ENCODE measurements at regions not wholly inside any gene's neighbourhood (a gene's known extent, or its start where the extent isn't known, plus 50 kb on each side); places are given as distances from the start of the nearest gene placed in this dataset.

DNA sequence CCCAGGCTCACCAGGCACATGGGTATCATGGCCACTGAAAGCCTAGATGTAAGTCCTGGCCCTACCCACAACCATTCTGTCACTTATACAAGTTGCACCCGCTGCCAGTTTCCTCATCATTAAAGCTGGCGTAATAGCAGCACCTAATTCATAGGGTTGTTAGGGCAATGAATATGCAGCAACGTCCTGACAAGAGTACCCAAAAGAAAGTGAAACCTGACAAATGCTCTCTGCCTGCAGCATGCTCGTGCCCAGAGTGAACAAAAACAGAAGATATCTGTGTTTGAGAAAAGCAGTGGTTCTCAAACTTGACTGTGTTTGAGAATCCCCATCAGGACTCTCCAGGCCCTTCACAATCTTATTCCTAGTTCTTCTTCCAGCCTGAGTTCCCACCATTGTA, 632.4 kb downstream of the SEMA5A start:
- TF ChIP-seq CTCF (IDR thresholded peaks at IDR 0.05), result no peak
- H3K27ac ChIP-seq, result no peak overlapping the region
- no peak for DNase-seq (ENCODE audit: low spot score)
- H3K4me3 ChIP-seq, result no peak overlapping the region

GRCh38 chr5:8919096-8919495, 626.8 kb downstream of the SEMA5A start:
- Histone ChIP-seq H3K27ac (no peak overlapping the region), H3K4me3 (no peak overlapping the region)
- no peak for DNase-seq (ENCODE audit: low spot score)
- no peak for TF ChIP-seq CTCF (IDR thresholded peaks at IDR 0.05)

DNA sequence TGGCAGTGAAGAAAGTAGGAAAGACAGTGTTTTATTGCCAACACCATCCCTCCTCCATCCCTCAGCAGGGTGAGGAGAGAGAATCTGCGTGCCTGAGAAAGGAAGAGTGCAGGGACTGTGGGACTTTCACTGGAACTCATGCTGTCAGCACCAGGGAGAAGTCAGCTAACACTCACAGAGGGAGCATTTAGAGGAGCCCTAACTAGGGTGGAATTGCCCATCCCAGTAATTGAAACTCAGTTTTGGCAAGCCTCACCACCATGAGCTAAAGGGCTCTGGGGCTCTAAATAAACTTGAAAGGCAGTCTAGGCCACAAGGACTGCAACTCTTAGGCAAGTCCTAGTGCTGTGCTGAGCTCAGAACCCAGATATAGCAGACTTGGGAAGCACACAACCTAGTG, 622.3 kb downstream of the SEMA5A start:
- H3K4me3 ChIP-seq, result no peak overlapping the region
- no peak overlapping the region for H3K27ac ChIP-seq
- TF ChIP-seq CTCF (IDR thresholded peaks at IDR 0.05), result no peak
- no peak for DNase-seq (ENCODE audit: low spot score)

DNA sequence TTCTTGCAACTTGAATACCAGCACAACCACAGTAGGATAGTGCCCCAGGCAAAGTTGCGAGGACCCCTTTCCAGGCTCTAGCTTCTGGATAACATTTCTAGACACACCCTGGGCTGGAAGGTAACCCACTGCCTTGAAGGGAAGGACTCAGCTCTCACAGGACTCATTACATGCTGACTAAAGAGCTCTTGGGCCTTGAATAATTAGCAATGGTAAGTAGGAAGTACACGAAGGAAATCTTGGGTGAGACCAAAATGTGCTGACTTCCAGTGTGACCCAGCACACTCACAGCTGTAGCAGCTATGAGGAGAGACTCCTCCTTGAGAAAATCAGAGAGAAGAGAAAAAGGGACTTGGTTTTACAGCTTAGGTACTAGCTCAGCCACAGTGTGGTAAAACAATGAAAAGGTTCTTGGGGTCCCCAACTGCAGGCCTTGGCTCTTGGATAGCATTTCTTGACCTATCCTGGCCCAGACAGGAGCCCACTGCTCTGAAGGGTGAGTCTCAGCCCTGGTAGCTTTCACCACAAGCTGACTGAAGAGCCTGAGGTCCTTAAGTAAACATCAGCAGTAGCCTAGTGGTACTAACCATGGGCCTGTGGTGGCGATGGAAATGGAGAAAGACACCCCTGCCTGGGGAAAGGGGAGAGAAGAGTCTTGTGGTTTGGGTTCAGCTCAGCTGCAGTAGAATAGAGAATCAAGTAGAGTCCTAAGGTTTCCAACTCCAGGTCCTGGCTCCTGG, 621.7 kb downstream of the SEMA5A start:
- no peak for TF ChIP-seq CTCF (IDR thresholded peaks at IDR 0.05)
- no peak overlapping the region for H3K27ac ChIP-seq
- no peak for DNase-seq (ENCODE audit: low spot score)
- no peak overlapping the region for H3K4me3 ChIP-seq

GRCh38 chr5:8930021-8930420, 615.9 kb downstream of the SEMA5A start:
- H3K27ac ChIP-seq, result no peak overlapping the region
- no peak for TF ChIP-seq CTCF (IDR thresholded peaks at IDR 0.05)
- H3K4me3 ChIP-seq, result no peak overlapping the region
- no peak for DNase-seq (ENCODE audit: low spot score)

DNA sequence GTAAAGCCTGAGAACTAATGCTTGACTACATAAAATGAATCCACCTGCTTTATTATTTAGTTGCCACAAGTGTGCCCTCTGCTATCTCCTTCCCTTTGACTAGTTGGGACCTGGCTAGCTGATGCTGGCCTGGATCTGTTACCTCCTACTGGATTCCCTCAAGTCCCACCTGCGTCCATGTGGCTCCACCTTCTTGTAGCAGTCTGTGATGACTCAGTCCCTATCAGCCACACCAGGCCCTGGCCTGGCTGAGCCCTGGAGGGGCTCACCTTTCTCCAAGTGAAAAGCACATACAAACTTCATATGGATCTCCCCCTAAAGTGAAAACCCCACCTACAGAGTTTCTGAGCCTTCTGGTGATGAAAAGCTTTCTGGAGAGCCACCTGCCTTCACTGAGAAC, 611.4 kb downstream of the SEMA5A start:
- no peak for DNase-seq (ENCODE audit: low spot score)
- no peak for TF ChIP-seq CTCF (IDR thresholded peaks at IDR 0.05)
- Histone ChIP-seq H3K4me3 (no peak overlapping the region), H3K27ac (no peak overlapping the region)

DNA sequence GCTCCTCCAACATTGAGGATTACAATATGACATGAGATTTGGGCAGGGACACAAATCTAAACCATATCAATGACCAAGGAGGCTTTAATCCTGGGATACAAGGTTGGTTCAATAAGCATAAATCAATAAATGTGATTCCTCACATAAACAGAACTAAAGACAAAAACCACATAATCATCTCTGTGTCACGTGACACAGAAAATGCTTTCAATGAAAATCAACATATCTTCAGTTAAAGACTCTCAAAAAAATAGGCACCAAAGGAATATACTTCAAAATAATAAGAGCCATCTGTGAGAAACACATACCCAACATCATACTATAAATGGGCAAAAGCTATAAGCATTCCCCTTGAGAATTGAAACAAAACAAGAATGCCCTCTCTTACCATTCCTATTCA, 604.9 kb downstream of the SEMA5A start:
- DNase-seq (ENCODE audit: low spot score), result no peak
- TF ChIP-seq CTCF (IDR thresholded peaks at IDR 0.05), result no peak
- no peak overlapping the region for H3K4me3 ChIP-seq
- H3K27ac ChIP-seq, result no peak overlapping the region
